ENCODE measurements at regions not wholly inside any gene's neighbourhood (a gene's known extent, or its start where the extent isn't known, plus 50 kb on each side); places are given as distances from the start of the nearest gene placed in this dataset.

DNA sequence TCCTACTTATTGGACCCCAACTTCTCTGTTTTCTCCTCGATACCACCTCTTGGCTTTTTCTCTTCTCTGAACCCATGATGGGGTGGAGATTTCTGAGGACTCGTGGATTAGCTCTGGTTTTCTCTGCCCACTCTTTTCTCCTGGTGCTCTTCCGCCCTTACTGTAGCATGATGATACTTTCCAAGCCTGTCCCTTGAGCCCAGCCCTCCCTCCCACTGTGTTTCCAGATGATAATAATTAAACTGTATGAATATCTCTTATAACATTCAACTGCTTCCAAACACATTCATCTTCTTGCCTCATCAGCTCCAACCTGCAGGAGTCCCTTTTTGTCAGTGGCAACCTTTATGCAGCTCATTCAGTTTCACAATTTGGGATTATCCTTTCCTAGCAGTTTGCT is 494.2 kb upstream of the KLF4 start:
- DNase-seq: no peak

DNA sequence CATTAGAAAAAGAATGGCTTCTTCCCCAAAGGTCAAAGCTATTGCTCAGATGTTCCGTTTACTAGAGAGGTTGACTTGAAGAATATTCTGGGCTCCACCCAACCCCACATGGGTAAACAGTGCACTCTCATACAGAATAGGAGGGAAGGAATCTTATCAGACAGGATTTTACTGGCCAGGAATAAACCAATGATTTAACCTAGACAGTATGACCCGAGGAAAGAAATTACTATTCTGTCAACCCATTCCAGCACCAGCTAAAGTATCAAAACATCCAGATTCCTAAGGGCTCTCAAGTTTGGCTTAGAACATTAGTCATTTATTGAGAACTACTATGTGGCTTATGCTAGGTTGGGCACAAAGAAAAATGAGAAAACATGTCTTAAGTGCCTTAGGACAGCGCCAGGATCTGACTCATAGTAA is 493.6 kb upstream of the KLF4 start:
- DNase-seq: no peak

DNA sequence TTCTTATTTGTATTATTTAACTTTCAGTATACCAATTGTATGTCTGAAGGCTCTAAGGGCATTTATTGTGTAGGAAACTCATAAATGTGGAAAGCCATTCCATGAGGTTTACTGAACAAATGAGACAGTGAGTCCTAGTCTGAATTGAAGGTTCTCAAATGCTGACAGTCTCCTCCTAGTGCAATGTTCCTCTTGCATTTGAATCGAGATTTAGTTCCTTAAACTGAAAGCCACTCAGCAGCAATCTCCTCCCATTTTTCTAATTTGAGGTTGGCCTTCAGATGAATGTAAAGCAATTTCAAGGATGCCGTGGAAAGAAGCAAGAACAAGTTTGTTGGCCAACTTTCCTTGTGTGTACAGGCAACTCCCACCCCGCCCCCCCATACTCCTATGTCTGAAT is 493.2 kb upstream of the KLF4 start:
- DNase-seq: no peak

DNA sequence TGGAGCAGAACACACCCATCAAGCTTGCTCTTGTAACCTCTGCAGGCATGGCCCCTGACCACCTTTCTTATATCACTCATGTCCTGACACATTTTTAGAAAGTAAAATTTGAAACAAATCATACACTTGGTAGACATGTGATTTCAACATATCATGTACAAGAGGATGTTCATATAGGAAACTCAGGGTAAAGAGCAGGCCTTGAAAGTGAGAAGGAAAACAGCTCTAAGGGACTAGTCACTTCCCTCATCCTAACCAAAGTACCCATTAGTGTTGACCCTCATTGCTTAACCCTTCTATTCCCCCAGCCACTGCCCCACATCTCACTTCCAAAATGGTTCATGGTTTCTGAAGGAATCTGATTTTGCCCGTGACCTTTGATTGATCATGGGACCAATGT is 492.4 kb upstream of the KLF4 start:
- DNase-seq: no peak

DNA sequence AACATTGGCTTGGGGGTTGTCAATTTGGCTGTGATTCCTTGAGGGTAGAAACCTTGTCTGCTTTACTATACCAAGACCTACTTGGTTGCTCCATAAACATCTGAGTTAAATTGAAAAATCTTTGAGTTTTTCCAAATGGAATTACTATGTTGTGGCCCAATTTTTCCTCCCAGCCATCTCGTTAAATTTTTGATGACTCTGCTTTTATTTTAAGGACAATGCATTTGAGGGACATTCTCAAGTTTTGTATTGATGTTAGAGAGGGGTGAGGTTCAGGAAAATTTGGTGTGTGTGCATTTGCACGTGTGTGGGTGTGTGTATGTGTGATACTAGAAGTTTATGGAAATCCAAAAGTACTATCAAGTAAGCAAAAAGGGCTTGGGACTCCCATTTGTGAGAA is 491.4 kb upstream of the KLF4 start:
- DNase-seq: no peak

DNA sequence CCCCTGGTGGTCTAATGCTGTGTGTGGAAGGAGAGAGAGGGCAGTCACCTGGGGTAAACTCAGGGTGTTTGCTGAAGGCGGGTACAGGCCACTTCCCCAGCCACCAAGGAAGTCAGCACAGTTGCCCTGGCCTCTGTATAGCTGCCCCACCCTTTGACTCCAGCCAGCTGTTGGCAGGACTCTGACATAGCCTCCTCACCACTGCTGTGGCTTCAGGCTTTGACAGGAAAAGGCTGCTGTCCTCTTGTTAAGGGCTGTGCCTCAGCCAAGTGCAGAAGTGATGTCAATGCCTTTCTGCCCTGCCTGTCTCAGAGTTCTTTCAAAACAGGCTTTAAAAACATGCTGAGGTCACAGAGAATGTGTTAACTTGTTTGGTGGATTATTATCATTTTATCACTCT is 487.2 kb upstream of the KLF4 start:
- no peak for DNase-seq

DNA sequence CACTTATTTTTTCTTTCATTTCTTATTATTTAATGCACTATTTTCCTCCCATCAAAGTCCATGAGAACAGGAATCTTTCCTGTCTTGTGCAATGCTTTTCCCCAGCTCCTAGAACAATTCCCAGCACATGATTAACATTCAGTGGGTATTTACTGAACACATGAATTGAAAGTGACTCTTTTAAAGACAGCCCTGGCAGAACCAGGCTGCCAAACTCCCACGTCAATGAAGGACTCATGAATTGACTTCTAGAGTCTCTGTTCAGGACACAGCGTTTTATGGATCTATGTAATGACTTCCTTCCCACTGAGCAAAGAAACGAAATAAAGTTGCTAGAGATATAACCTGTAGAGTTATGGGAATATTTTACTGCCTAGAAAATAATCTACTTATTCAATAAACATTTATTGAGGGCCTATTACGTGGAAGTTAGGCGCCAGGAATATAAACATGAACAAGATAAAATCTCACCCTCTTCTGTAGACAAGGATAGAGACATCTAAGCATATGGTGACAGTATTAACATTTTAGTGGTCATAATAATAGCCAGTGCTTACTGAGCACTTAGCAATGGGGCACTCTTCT is 485.9 kb upstream of the KLF4 start:
- DNase-seq: no peak

DNA sequence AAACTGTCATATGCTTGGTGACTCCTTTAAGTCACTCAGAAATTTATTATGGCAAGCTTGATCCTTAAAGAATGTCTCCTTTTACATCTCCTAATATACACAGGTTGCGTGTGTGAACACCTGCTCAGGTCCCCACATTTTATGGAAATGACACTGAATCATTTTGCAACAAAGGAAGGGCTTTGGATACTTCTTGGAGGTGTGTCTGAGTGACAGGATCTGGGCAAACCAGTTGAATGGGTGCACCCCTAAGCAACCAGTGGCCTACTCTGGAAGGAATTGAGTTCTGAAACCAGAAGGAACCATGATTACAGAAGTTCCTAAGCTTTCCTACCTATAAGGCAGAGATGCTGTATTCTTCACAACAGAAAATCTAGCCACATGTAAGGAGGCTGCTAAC is 483.9 kb upstream of the KLF4 start:
- no peak for DNase-seq

DNA sequence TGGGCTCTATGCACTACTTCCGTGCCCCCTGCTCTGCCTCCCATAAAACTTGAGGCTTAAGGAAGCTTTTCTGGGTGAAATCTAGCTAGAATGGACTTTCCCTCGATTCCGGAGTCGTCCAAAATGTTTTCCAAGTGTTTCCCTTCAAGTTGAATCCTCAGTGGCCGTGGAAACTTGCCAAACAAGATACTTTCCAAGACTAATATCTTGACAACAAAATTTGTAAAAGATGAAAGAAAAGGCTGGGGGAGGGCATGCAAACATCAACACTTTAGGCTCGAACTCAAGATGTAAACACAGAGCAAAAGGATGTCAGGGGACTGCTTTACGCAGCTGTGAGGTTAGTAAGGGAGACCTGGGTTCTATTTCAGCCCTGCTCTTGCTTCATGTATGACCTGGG is 482.8 kb upstream of the KLF4 start:
- no peak for DNase-seq

DNA sequence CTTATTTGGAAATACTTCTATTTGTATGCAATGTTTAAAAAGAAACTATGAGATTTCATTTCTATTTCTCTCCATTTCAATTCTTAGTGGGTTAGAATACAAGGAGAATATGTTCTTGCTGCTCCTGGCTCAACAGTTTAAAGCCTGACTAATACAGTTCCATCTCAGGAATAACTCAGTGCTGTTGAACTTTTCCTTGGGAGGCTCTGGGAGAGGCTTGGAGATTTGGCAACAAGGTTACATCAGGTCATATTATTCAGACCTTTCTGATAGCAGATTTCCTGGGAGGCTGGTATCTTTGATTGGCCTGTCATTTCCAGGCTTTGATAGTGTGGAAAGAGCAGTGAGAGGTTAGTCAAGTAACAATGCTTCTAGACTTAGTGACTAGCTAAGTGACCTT is 481.7 kb upstream of the KLF4 start:
- no peak for DNase-seq

DNA sequence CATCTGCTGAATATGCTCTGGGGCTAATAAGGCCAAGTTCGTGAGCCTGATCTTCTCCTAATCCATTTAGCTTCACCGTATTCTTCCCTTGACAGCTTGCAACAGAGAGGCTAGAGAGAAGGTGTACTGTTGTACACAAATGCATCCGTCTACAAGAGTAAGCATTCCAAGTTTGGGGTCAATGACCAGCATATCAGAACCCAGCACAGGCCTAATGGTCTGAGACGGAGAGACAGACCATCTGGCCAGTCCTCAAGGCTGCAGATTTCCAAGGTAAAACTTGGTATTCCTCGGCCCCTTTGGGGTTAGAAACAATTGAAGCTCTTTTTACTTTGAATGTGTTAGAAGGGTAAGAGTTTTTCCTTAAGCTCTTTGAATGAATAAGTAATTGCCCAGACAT is 481.2 kb upstream of the KLF4 start:
- DNase-seq: no peak

DNA sequence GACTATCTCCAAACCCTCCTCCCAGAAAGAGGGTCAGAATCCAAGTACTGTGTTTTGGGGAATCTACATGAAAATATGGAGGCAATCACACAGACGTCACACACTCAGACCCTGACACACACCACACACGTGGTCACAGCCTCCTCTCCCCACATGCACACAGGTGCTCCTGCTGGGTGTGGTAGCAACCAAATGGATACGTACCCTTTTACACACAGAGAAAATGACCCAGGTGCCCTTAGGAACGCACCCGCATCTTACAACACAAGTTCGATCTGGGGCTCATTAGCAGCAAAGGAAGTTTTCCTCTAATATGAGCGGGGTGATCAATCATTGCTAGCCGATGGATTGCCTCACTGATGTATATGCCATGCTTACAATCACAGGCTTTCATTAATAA is 480.2 kb upstream of the KLF4 start:
- DNase-seq: no peak

DNA sequence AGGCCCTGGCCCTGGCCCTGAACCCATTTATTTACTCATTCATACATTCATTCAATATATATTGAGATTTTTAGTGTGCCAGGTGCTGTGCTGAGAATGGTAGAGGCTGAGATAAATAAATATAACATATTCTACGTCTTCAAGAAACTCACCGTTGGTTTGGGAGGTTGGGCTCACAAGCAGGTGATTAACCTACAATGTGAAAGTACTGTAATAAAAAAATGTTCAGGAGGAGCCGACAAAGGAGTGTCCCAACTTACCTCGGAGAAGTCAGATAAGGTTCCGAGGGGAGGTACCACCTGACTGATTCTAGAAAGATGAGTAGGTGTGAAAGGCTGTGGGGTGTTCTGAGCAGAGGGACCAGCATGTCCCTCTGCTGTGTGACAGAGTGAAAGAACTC is 479.6 kb upstream of the KLF4 start:
- no peak for DNase-seq

DNA sequence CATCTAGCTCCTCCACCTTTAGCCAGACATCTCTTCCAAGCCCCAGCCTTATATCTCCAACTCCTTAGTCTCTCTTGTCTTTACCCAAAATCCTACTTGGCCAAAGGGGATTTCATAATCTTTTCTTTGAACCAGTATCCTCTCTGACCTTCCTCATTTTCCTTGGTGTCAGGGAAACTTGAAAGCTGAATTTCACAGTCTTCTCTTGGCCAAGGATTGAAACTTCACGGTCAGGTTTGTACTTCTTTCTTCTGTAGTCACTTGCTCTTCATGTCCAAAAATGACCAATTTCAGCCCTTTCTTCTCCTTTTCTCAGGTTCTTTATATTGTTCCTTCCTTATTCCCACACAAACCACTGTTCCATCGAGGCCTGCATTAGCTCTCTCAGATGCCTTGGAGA is 473.7 kb upstream of the KLF4 start:
- DNase-seq: no peak

DNA sequence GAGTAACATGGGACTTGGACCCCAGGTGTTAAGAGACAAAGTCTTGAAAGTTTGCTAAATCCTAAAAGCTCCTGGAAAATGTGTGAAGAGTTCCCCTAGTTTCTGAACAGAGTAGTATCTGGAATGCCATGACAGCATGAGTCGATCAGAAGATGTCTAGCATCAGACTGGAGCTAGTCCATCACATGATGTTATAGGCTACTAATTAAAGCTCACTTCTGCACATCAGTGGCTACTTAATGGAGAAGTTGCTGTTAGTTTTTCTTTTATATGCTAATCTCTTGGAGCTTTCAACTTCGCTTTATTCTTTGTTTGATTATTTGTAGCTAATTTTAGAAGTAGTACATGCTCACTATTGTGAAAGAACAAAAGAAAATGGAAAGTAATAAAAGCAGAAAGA is 471.3 kb upstream of the KLF4 start:
- no peak for DNase-seq

DNA sequence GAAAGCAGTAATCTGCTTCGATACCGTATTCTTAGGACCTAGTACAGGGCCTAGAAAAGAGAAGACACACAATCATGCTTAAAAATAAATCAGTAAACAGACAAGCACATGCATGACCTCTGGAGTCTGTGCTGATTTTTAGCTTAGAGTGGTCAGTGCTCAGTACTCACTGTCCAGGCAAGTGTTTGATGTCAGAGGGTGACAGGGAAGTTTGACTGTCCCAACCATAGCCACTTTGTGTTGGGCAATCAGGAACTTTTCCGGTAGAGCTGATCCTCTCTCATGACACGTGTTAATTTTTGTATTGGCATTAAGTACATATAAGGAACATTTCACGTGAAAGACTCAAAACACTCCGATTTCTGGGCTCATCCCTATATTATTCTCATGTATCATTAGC is 464.7 kb upstream of the KLF4 start:
- no peak for DNase-seq

DNA sequence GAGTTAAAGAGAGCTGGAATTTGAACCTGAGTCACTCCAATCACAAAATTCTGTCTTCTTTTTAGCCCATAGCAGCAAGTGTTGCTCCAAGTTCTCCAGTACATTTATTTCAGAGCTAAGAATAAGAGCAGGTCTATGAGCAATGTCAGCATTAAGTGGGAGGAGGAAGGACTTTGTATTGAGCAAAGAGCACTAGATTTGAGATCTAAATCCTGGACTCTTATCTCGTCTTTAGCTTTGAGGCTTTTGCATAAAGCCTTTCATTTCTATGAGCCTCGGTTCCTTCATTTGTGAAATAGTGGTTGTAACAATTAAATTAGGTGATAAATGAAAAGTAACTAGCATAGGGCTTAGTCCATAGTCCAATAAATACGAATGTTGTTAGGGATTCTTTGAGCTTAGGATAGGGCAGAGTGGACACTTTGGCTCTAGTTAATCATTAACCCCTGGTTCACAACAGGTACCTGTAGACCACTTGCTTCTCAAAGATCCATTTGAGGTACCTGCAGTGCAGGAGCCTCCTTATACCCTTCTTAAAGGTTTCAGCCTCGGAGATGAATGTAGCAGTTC is 464.1 kb upstream of the KLF4 start:
- no peak for DNase-seq

DNA sequence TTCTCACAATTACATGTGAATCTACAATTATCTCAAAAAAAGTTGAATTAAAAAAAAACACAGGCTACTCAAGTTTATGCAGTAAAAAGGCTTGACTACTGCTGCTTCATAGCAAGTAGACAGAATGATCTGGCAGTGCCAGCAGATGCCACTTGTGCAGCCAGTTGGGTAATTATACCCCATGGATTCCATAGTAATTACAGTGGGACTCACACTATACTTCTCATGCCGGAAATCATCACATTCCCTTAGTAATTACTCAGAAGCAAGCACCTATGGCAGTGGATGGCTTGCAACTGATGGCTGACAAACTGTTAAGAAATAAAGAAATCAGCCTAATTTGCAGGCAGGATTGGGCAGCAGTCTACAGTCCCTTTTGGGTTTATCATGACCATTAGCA is 463.2 kb upstream of the KLF4 start:
- DNase-seq: no peak

DNA sequence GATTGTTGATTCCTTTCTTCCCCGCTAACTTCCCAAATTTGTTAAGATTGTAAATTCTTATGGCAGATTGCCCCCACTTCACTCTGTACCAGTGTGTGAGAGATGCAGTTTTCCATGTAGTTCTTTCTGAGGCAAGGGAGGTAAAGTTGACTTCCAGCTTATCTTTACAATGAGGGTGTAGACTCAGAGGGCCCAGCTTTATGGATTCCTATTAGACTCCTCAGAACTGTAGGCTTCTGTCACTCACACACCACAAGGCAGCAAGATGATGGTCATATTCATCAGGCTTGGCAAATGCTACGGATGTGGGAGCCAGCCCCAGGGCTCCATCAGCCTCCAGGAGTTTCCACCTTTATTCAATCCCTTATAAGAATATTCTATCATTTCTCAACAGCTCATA is 461.9 kb upstream of the KLF4 start:
- no peak for DNase-seq

DNA sequence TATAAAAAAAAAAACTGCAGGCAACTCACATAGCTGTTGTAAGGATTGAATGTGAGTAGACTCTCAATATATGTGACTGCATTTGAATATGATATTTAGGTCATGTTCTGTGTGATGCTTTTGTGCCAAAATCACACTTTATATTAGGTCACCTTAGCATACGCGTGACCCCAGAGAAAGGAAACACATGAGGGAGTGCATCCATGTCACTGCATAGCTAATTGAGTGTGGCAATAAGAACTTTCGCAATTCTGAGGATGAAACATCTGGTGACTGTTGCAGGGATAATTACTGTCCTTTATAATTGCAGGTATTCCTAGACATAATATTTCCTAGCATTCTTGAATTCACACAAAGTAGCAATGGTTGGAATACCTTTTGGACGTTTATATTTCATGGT is 459.5 kb upstream of the KLF4 start:
- no peak for DNase-seq

DNA sequence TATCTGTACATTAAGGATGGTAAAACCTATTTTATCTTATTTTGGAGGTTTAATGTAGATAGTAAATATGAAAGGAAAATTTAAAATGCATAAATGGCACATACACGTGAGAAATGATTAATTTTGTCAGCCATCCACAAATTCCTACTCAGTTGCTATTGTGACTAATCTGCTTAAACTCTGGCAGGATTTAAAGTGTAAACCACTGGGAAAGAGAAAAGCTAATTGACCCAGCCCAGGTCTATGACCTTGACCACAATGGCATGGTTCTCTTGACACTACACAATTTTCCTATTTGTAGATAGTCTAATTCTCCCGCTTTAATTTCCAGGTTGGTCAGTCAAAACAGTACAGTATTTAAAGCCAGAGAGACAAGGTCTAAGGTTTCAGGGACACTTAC is 459.0 kb upstream of the KLF4 start:
- no peak for DNase-seq

DNA sequence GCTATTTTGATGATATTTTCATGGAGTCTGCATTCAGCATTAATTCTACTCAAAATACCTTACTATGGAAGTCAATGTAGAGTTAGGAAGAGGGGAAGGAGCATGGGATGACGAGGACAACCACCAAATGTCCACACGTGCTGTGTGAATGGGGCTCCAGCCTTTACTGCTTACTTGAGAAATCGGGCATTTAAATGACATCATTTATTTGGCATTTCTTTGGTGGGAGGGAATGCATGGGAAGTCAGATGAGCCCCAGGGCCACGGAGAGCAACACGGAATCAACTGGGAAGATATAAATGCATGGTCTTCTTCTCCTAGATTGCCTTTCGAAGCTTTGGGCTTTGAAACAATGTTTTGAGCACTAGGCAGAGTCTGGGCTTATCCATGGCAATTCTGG is 458.5 kb upstream of the KLF4 start:
- DNase-seq: no peak

DNA sequence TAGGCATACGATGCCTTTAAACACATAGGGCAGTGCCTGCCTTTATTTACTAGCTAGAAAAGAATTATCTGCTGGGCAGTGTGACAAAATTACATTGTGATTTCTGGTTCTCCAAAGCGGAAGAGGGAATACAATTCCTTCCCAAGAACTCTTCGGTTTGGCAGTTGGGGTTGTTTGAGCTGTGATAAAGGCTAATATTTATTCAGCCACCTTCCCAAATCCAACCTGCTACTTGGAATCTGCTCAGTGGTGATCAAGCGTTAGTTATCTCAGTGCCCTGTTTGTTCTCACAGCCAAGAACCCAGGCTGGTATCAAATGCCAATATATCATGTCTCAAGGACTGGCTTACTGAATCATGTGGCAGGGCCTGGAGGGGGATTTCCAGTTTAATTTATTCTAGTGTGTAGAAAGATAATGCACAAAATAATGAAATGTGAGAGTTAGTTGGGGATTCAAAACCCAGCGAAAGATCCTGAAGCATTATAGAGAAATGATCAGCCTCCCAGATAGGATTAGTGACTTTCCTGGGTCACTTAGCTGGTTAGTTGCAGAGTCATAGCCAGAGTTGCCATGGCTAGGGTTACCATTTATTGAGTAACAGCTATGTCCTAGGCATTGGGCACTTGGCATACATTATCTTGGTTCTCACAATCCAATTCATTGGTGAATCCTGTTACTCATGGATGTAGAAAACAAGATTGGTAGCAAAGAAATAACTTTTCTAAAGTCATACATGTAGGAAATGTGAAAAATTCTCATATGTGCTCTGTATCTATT is 457.0 kb upstream of the KLF4 start:
- DNase-seq: no peak

DNA sequence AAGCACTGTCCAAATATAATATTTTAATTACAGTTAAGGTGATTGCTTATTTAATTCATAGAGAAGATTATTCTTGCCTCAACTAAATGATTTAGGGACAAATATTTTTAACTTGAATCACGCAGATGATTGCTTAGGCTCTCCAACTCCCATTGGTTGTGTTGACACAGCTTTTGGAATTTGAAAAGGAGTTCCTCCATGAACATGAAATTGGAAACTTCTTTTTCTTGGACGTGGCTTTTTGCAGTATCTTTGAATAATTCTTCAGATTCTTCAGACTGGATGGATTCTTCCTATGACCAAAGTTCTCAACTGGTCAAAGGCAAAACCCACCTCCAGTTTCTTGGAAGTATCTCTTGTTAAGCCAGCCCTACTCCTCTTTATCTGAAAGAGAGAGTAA is 456.4 kb upstream of the KLF4 start:
- no peak for DNase-seq
